OCI-M1 (cell line): ENCODE measurements at regions not wholly inside any gene's neighbourhood (a gene's known extent, or its start where the extent isn't known, plus 50 kb on each side); places are given as distances from the start of the nearest gene placed in this dataset.
A peak's percentile ranks its signal among the peaks of the same experiment; 100 is the strongest.

Experiments used
- DNase-seq: peaks from one replicate; lab custom pipeline; 2025; lab: John Stamatoyannopoulos, UW

- DNase-seq: no peak
Measured at GRCh38 chr9:103928442-103928841, 165.7 kb upstream of the SMC2 start.

- DNase-seq: no peak
Measured at GRCh38 chr9:103941104-103941503, 153.0 kb upstream of the SMC2 start.

- no peak for DNase-seq
Measured at GRCh38 chr9:103942200-103942599, 151.9 kb upstream of the SMC2 start.

- no peak for DNase-seq
Measured at GRCh38 chr9:103942651-103943050, 151.5 kb upstream of the SMC2 start.

GRCh38 chr9:103949096-103949495 is 145.0 kb upstream of the SMC2 start:
- no peak for DNase-seq

GRCh38 chr9:103977163-103977562 is 116.9 kb upstream of the SMC2 start:
- DNase-seq: no peak

- no peak for DNase-seq
Measured at GRCh38 chr9:103978396-103978795, 115.7 kb upstream of the SMC2 start.

- no peak for DNase-seq
Measured at GRCh38 chr9:103981912-103982311, 112.2 kb upstream of the SMC2 start.

- no peak for DNase-seq
Measured at GRCh38 chr9:103985077-103985476, 109.0 kb upstream of the SMC2 start.

GRCh38 chr9:103988821-103989220 is 105.3 kb upstream of the SMC2 start:
- no peak for DNase-seq

GRCh38 chr9:103990311-103990710 is 103.8 kb upstream of the SMC2 start:
- DNase-seq: no peak

- no peak for DNase-seq
Measured at GRCh38 chr9:103991001-103991400, 103.1 kb upstream of the SMC2 start.

- DNase-seq: no peak
Measured at GRCh38 chr9:103991698-103992097, 102.4 kb upstream of the SMC2 start.

- DNase-seq: peak; percentile 7
Measured at GRCh38 chr9:103992938-103993579, 101.0 kb upstream of the SMC2 start.

GRCh38 chr9:103997856-103998370 is 96.2 kb upstream of the SMC2 start:
- DNase-seq: no peak

- DNase-seq: no peak
Measured at GRCh38 chr9:103999375-104000062, 94.6 kb upstream of the SMC2 start.

- peak; percentile 83 for DNase-seq
Measured at GRCh38 chr9:104009826-104010225, 84.3 kb upstream of the SMC2 start.

GRCh38 chr9:104022083-104022482 is 72.0 kb upstream of the SMC2 start:
- no peak for DNase-seq

- DNase-seq: no peak
Measured at GRCh38 chr9:104025104-104025503, 69.0 kb upstream of the SMC2 start.

GRCh38 chr9:104025945-104026344 is 68.2 kb upstream of the SMC2 start:
- DNase-seq: no peak

GRCh38 chr9:104027295-104027694 is 66.8 kb upstream of the SMC2 start:
- DNase-seq: peak; percentile 41

GRCh38 chr9:104028827-104029226 is 65.3 kb upstream of the SMC2 start:
- no peak for DNase-seq
